ENCODE measurements at regions not wholly inside any gene's neighbourhood (a gene's known extent, or its start where the extent isn't known, plus 50 kb on each side); places are given as distances from the start of the nearest gene placed in this dataset.

GRCh38 chr1:79848316-79848715 is 841.8 kb upstream of the ADGRL4 start:
- H3K4me3 ChIP-seq (ENCODE audit: extremely low read depth in 1 of 4, insufficient read depth in 2 of 4, low read depth in 3 of 4, low read length in 4 of 4): no peak overlapping the region
- no peak for DNase-seq (ENCODE audit: low read depth in 1 of 2, low spot score in 2 of 2)
- H4K8ac ChIP-seq (ENCODE audit: extremely low read depth, insufficient read depth, low read length): no peak overlapping the region
- H3K4me1 ChIP-seq (replicated peaks in 1 of 4; ENCODE audit: control insufficient read depth in 3 of 4, insufficient read depth in 4 of 4, low read length in 3 of 4): peaks cover 0 to 3% (median 0%) of the 10 kb centered on the region in 4 experiments; a peak in 1 of 7 replicates
- H3K4ac ChIP-seq (replicated peaks; ENCODE audit: insufficient read length, low read depth, low read length): no peak overlapping the region
- no peaks in the 10 kb centered on the region for H3K36me3 ChIP-seq (ENCODE audit: control insufficient read depth in 2 of 4, insufficient read depth in 4 of 4, low read length in 3 of 4)
- H3K9ac ChIP-seq (replicated peaks in 1 of 4; ENCODE audit: extremely low read depth in 1 of 4, low read depth in 3 of 4, low read length in 3 of 4): no peak overlapping the region
- H4K5ac ChIP-seq (ENCODE audit: insufficient read length, low read depth, low read length): no peak overlapping the region
- no peaks in the 10 kb centered on the region for H3K79me1 ChIP-seq (ENCODE audit: low read depth, low read length)
- H2AK5ac ChIP-seq (ENCODE audit: low read depth, low read length): no peak overlapping the region
- no peaks in the 10 kb centered on the region for H3K9me3 ChIP-seq (ENCODE audit: insufficient read depth in 2 of 2, low read depth in 1 of 2, low read length in 1 of 2)
- H3K18ac ChIP-seq (ENCODE audit: extremely low read depth, low read length): no peak overlapping the region
- H3K23me2 ChIP-seq (ENCODE audit: low read depth, low read length): no peaks in the 10 kb centered on the region
- H4K91ac ChIP-seq (replicated peaks; ENCODE audit: insufficient read length, low read length): no peak overlapping the region
- no peaks in the 10 kb centered on the region for H3K79me2 ChIP-seq (ENCODE audit: control insufficient read depth in 1 of 2, insufficient read depth in 2 of 2, low read length in 2 of 2)
- H2BK15ac ChIP-seq (ENCODE audit: low read length): no peak overlapping the region
- H2BK5ac ChIP-seq (ENCODE audit: low read depth, low read length): no peak overlapping the region
- no peak overlapping the region for H2BK120ac ChIP-seq (replicated peaks; ENCODE audit: low read depth, low read length)
- H3K27me3 ChIP-seq (replicated peaks in 1 of 4; ENCODE audit: control insufficient read depth in 3 of 4, extremely low read depth in 1 of 4, insufficient read depth in 3 of 4, low read length in 3 of 4): no peaks in the 10 kb centered on the region
- ChIA-PET POLR2A (ENCODE audit: partially characterized antibody) (no interaction called here), CTCF (ENCODE audit: partially characterized antibody) (no interaction called here)
- no peak overlapping the region for H2BK20ac ChIP-seq (ENCODE audit: low read length)
- no peak overlapping the region for H3K56ac ChIP-seq (replicated peaks; ENCODE audit: insufficient read length, low read depth, low read length)
- H4K20me1 ChIP-seq (replicated peaks in 1 of 2; ENCODE audit: control insufficient read depth in 1 of 2, insufficient read depth in 2 of 2, low read length in 2 of 2): no peaks in the 10 kb centered on the region
- no peak overlapping the region for H3K23ac ChIP-seq (ENCODE audit: insufficient read length)
- H3K4me2 ChIP-seq (ENCODE audit: insufficient read depth in 1 of 2, low read depth in 2 of 2, low read length in 2 of 2): no peak overlapping the region
- no peak overlapping the region for H2BK12ac ChIP-seq (ENCODE audit: low read depth, low read length)
- FAIRE-seq: no peak
- no peak overlapping the region for H2AFZ ChIP-seq (ENCODE audit: low read length)
- no peak overlapping the region for H3K27ac ChIP-seq (ENCODE audit: low read depth, low read length)
- H3K14ac ChIP-seq (ENCODE audit: insufficient read length): no peak overlapping the region
- TF ChIP-seq BRCA1 (IDR thresholded peaks at IDR 0.05; ENCODE audit: low read depth, low read length) (no peak), CTCF (IDR thresholded peaks at IDR 0.05; ENCODE audit: control extremely low read depth in 1 of 3, insufficient read depth in 1 of 3, low read depth in 1 of 3, low read length in 3 of 3) (no peak), TCF12 (IDR thresholded peaks at IDR 0.05; ENCODE audit: low read depth, low read length) (no peak), JUN (IDR thresholded peaks at IDR 0.05; ENCODE audit: low read depth, low read length) (no peak), RAD21 (IDR thresholded peaks at IDR 0.05 in 1 of 2, conservative IDR thresholded peaks at IDR 0.05 in 1 of 2; ENCODE audit: low read depth in 2 of 2, low read length in 2 of 2) (no peak), EP300 (IDR thresholded peaks at IDR 0.05; ENCODE audit: borderline replicate concordance in 1 of 2, low read depth in 2 of 2, low read length in 2 of 2) (no peak), RNF2 (IDR thresholded peaks at IDR 0.05; ENCODE audit: borderline replicate concordance, low read depth, low read length, missing control alignments, poor library complexity, severe bottlenecking) (no peak), HDAC2 (IDR thresholded peaks at IDR 0.05; ENCODE audit: borderline replicate concordance in 1 of 2, low read depth in 2 of 2, low read length in 2 of 2) (no peak), RXRA (IDR thresholded peaks at IDR 0.05; ENCODE audit: insufficient read depth, low read depth, low read length) (no peak), MAX (IDR thresholded peaks at IDR 0.05) (no peak), CBX8 (IDR thresholded peaks at IDR 0.05; ENCODE audit: borderline replicate concordance, low read depth, low read length) (no peak)

Data from H1 (cell line).